Hepatocyte (in vitro differentiated cells): ENCODE measurements at regions not wholly inside any gene's neighbourhood (a gene's known extent, or its start where the extent isn't known, plus 50 kb on each side); places are given as distances from the start of the nearest gene placed in this dataset.

Source experiments
- DNase-seq: peaks from one replicate; pipeline ENCODE4 v3.0.0-alpha.2; 2016; ENCODE audit warnings: low spot score
- H2AFZ ChIP-seq: fragments of 200-600 bp; sonication (generic); 2 replicates; pipeline ENCODE4 v1.6.0; 2016; ENCODE audit warnings: antibody characterized with exemption, mild to moderate bottlenecking
- H3K27ac ChIP-seq: fragments of 200-600 bp; sonication (generic); 2 replicates; pipeline ENCODE4 v1.5.1; 2016; ENCODE audit warnings: mild to moderate bottlenecking
- H3K27me3 ChIP-seq: fragments of 200-600 bp; sonication (generic); 2 replicates; pipeline ENCODE4 v1.6.1; 2016
- H3K36me3 ChIP-seq: fragments of 200-600 bp; sonication (generic); replicated peaks from 2 replicates; pipeline ENCODE4 v1.5.1; 2016; ENCODE audit warnings: low read depth; ENCODE audit not compliant: insufficient read depth
- H3K4me1 ChIP-seq: fragments of 200-600 bp; sonication (generic); 2 replicates; pipeline ENCODE4 v1.5.1; 2016; ENCODE audit warnings: mild to moderate bottlenecking, moderate library complexity; ENCODE audit not compliant: insufficient read depth
- H3K4me2 ChIP-seq: fragments of 200-600 bp; sonication (generic); 2 replicates; pipeline ENCODE4 v1.6.0; 2016
- H3K4me3 ChIP-seq: fragments of 200-600 bp; sonication (generic); 2 replicates; pipeline ENCODE4 v1.5.1; 2016; ENCODE audit warnings: mild to moderate bottlenecking
- H3K79me2 ChIP-seq: fragments of 200-600 bp; sonication (generic); 2 replicates; pipeline ENCODE4 v1.6.0; 2017; ENCODE audit warnings: mild to moderate bottlenecking
- H3K9me2 ChIP-seq: fragments of 200-600 bp; sonication (generic); replicated peaks from 2 replicates; pipeline ENCODE4 v1.6.0; 2017; ENCODE audit warnings: mild to moderate bottlenecking; ENCODE audit not compliant: insufficient read depth
- H3K9me3 ChIP-seq: fragments of 200-600 bp; sonication (generic); 2 replicates; pipeline ENCODE4 v1.5.1; 2016; ENCODE audit warnings: low read depth, mild to moderate bottlenecking
- H4K20me1 ChIP-seq: fragments of 200-600 bp; sonication (generic); 2 replicates; pipeline ENCODE4 v1.6.0; 2016; ENCODE audit warnings: mild to moderate bottlenecking; ENCODE audit not compliant: insufficient read depth, poor library complexity, severe bottlenecking
- CTCF ChIP-seq: fragments of 200-600 bp; sonication (generic); IDR thresholded peaks from 2 replicates; pipeline ENCODE4 v1.5.1; 2016; ENCODE audit warnings: antibody characterized with exemption, mild to moderate bottlenecking; ENCODE audit not compliant: poor library complexity
- EZH2 ChIP-seq: fragments of 200-600 bp; sonication (generic); IDR thresholded peaks from 2 replicates; pipeline ENCODE4 v1.6.1; 2016; ENCODE audit warnings: antibody characterized with exemption, mild to moderate bottlenecking, borderline replicate concordance
- EZH2phosphoT487 ChIP-seq: fragments of 200-600 bp; sonication (generic); IDR thresholded peaks from one replicate; pipeline ENCODE4 v1.6.1; 2018; ENCODE audit warnings: antibody characterized with exemption, mild to moderate bottlenecking, low read depth, moderate library complexity; ENCODE audit not compliant: unreplicated experiment, severe bottlenecking
- WGBS: methylation state at CpG from one replicate; pipeline ENCODE4 v1.1.6; 2016; ENCODE audit warnings: low lambda C conversion rate; ENCODE audit errors: missing lambda C conversion rate; 5-methylcytosine and 5-hydroxymethylcytosine counted together

- H3K9me2 ChIP-seq = no peaks in the 10 kb centered on the region
- no peak for DNase-seq
- H3K79me2 ChIP-seq = no peaks in the 10 kb centered on the region
- H3K4me3 ChIP-seq = no peak overlapping the region
- no peaks in the 10 kb centered on the region for H3K4me1 ChIP-seq
- H3K9me3 ChIP-seq = no peaks in the 10 kb centered on the region
- H3K27ac ChIP-seq = no peak overlapping the region
- no peak overlapping the region for H2AFZ ChIP-seq
- H3K27me3 ChIP-seq = no peaks in the 10 kb centered on the region
- TF ChIP-seq EZH2phosphoT487 = no peak
- TF ChIP-seq EZH2 = no peak
- no peak for TF ChIP-seq CTCF
- H3K4me2 ChIP-seq = no peak overlapping the region
- H4K20me1 ChIP-seq = no peaks in the 10 kb centered on the region
- H3K36me3 ChIP-seq = no peaks in the 10 kb centered on the region
Measured at GRCh38 chr18:24756385-24756784, 295.9 kb downstream of the HRH4 start.

- TF ChIP-seq EZH2phosphoT487 = no peak
- TF ChIP-seq CTCF = no peak
- TF ChIP-seq EZH2 = no peak
- Histone ChIP-seq H3K36me3 (no peaks in the 10 kb centered on the region), H3K27me3 (no peaks in the 10 kb centered on the region), H3K9me3 (no peaks in the 10 kb centered on the region), H4K20me1 (no peaks in the 10 kb centered on the region), H3K4me1 (no peaks in the 10 kb centered on the region), H2AFZ (no peak overlapping the region), H3K4me2 (no peak overlapping the region), H3K9me2 (no peaks in the 10 kb centered on the region), H3K79me2 (no peaks in the 10 kb centered on the region), H3K27ac (no peak overlapping the region), H3K4me3 (no peak overlapping the region)
- DNase-seq = no peak
Measured at GRCh38 chr18:24757134-24757533, 296.7 kb downstream of the HRH4 start.

- Histone ChIP-seq H3K79me2 (no peaks in the 10 kb centered on the region), H3K4me3 (no peak overlapping the region), H2AFZ (no peak overlapping the region), H3K9me3 (no peaks in the 10 kb centered on the region), H4K20me1 (no peaks in the 10 kb centered on the region), H3K27me3 (no peaks in the 10 kb centered on the region), H3K4me2 (no peak overlapping the region), H3K36me3 (no peaks in the 10 kb centered on the region), H3K9me2 (no peaks in the 10 kb centered on the region), H3K4me1 (no peaks in the 10 kb centered on the region), H3K27ac (no peak overlapping the region)
- TF ChIP-seq CTCF = no peak
- no peak for TF ChIP-seq EZH2phosphoT487
- TF ChIP-seq EZH2 = no peak
- no peak for DNase-seq
Measured at GRCh38 chr18:24761765-24762164, 301.3 kb downstream of the HRH4 start.

- H3K9me3 ChIP-seq = no peaks in the 10 kb centered on the region
- no peaks in the 10 kb centered on the region for H3K36me3 ChIP-seq
- H3K4me1 ChIP-seq = no peaks in the 10 kb centered on the region
- H3K27me3 ChIP-seq = no peaks in the 10 kb centered on the region
- no peak overlapping the region for H2AFZ ChIP-seq
- no peaks in the 10 kb centered on the region for H4K20me1 ChIP-seq
- no peaks in the 10 kb centered on the region for H3K79me2 ChIP-seq
- H3K4me3 ChIP-seq = no peak overlapping the region
- no peaks in the 10 kb centered on the region for H3K9me2 ChIP-seq
- no peak overlapping the region for H3K27ac ChIP-seq
- TF ChIP-seq EZH2 (no peak), EZH2phosphoT487 (no peak), CTCF (no peak)
- H3K4me2 ChIP-seq = no peak overlapping the region
- peak; percentile 15 for DNase-seq
- WGBS = 74% methylated on average over 1 of the region's 1 CpG
Measured at GRCh38 chr18:24762511-24762910, 302.1 kb downstream of the HRH4 start.
